Suppressor macrophage treated with lipopolysaccharide for 4 hours (primary cell): ENCODE measurements at regions not wholly inside any gene's neighbourhood (a gene's known extent, or its start where the extent isn't known, plus 50 kb on each side); places are given as distances from the start of the nearest gene placed in this dataset.
"Not testable (repeated sequence)": the region's sequence is repeated elsewhere in the genome, so short reads cannot be mapped to it uniquely, and the experiment has no call there.

Source experiments
- DNase-seq: peaks from one replicate; pipeline ENCODE4 v3.0.0-alpha.2; 2020

GRCh38 chr2:16071865-16072637 lies 131.7 kb downstream of the MYCN start:
- no peak for DNase-seq

GRCh38 chr2:16071039-16071864 lies 130.9 kb downstream of the MYCN start:
- DNase-seq, result no peak

- DNase-seq, result no peak
These were observed 130.3 kb downstream of the MYCN start for GRCh38 chr2:16070648-16070971.

GRCh38 chr2:16069933-16070647 lies 129.7 kb downstream of the MYCN start:
- no peak for DNase-seq

- DNase-seq, result no peak
These were observed 129.2 kb downstream of the MYCN start for GRCh38 chr2:16069663-16069932.

GRCh38 chr2:16068552-16068940 lies 128.2 kb downstream of the MYCN start:
- DNase-seq, result no peak

- DNase-seq, result no peak
These were observed 127.7 kb downstream of the MYCN start for GRCh38 chr2:16067866-16068551.

- DNase-seq, result no peak
These were observed 127.1 kb downstream of the MYCN start for GRCh38 chr2:16067444-16067843.

- DNase-seq, result no peak
These were observed 126.7 kb downstream of the MYCN start for GRCh38 chr2:16067037-16067406.

- no peak for DNase-seq
These were observed 126.1 kb downstream of the MYCN start for GRCh38 chr2:16066261-16067036.

GRCh38 chr2:16065272-16066069 lies 125.1 kb downstream of the MYCN start:
- not testable (repeated sequence) for DNase-seq

- DNase-seq, result no peak
These were observed 124.4 kb downstream of the MYCN start for GRCh38 chr2:16064745-16065144.

GRCh38 chr2:16063955-16064633 lies 123.7 kb downstream of the MYCN start:
- DNase-seq, result no peak

- no peak for DNase-seq
These were observed 123.0 kb downstream of the MYCN start for GRCh38 chr2:16063251-16063850.

GRCh38 chr2:16062471-16063250 lies 122.3 kb downstream of the MYCN start:
- no peak for DNase-seq

- no peak for DNase-seq
These were observed 121.3 kb downstream of the MYCN start for GRCh38 chr2:16061441-16062217.

- DNase-seq, result no peak
These were observed 120.6 kb downstream of the MYCN start for GRCh38 chr2:16060936-16061338.

- DNase-seq, result no peak
These were observed 120.0 kb downstream of the MYCN start for GRCh38 chr2:16060125-16060935.
